Tibial nerve (tissue), 4 donors: ENCODE measurements at regions not wholly inside any gene's neighbourhood (a gene's known extent, or its start where the extent isn't known, plus 50 kb on each side); places are given as distances from the start of the nearest gene placed in this dataset.

Source experiments
- DNase-seq, 2 donors: peaks; one replicate each; pipeline ENCODE4 v3.0.0-alpha.2; 2019; ENCODE audit warnings: low spot score in 2 of 2
- H3K27ac ChIP-seq, 4 donors: fragments of 200-600 bp; sonication (generic) in 3 of 4; one replicate each; pipeline ENCODE4 v1.5.1; 2017 to 2019; ENCODE audit warnings: mild to moderate bottlenecking in 1 of 4
- H3K27me3 ChIP-seq, 2 donors: fragments of 200-600 bp; sonication (generic) in 1 of 2; one replicate each; pipeline versions ENCODE4 v1.5.1 to v1.6.0; 2017 to 2019
- H3K36me3 ChIP-seq, 3 donors: fragments of 200-600 bp; sonication (generic); one replicate each; pipeline ENCODE4 v1.5.1; 2018 to 2019
- H3K4me1 ChIP-seq, 4 donors: fragments of 200-600 bp; sonication (generic) in 3 of 4; one replicate each; pipeline ENCODE4 v1.5.1; 2017 to 2019
- H3K4me3 ChIP-seq, 4 donors: fragments of 200-600 bp; sonication (generic) in 3 of 4; one replicate each; pipeline ENCODE4 v1.5.1; 2017 to 2019; ENCODE audit warnings: mild to moderate bottlenecking in 1 of 4, moderate library complexity in 1 of 4
- H3K9me3 ChIP-seq, 4 donors: fragments of 200-600 bp; sonication (generic) in 3 of 4; one replicate each; pipeline ENCODE4 v1.5.1; 2017 to 2019
- CTCF ChIP-seq, 5 experiments: fragments of 200-600 bp in 3 of 5; fragments of 450-650 bp in 2 of 5; sonication (generic) in 3 of 5; IDR thresholded peaks; one replicate each; pipeline ENCODE4 v1.5.1; 2016 to 2019; ENCODE audit warnings: antibody characterized with exemption in 5 of 5, mild to moderate bottlenecking in 3 of 5, moderate library complexity in 2 of 5
- EP300 ChIP-seq, 2 donors: sonication (generic); formaldehyde crosslinking; IDR thresholded peaks; one replicate each; pipeline ENCODE4 v1.6.1; 2017; ENCODE audit warnings: antibody characterized with exemption in 2 of 2, mild to moderate bottlenecking in 1 of 2
- POLR2A ChIP-seq, 2 donors: fragments of 450-650 bp; IDR thresholded peaks; one replicate each; pipeline ENCODE4 v1.6.1; 2017; ENCODE audit warnings: antibody characterized with exemption in 2 of 2, mild to moderate bottlenecking in 2 of 2, moderate library complexity in 2 of 2
- WGBS, 2 donors: methylation state at CpG; one replicate each; pipeline ENCODE4 v1.1.5; 2018; 5-methylcytosine and 5-hydroxymethylcytosine counted together

- Histone ChIP-seq H3K27me3 (no peaks in the 10 kb centered on the region), H3K36me3 (no peaks in the 10 kb centered on the region), H3K9me3 (no peaks in the 10 kb centered on the region), H3K4me1 (no peaks in the 10 kb centered on the region), H3K27ac (no peak overlapping the region), H3K4me3 (no peak overlapping the region)
- DNase-seq: no peak
- TF ChIP-seq POLR2A (IDR thresholded peaks at IDR 0.05) (no peak), EP300 (IDR thresholded peaks at IDR 0.05) (no peak), CTCF (IDR thresholded peaks at IDR 0.05) (no peak)
- 93 to 96% methylated on average over 3 of the region's 3 CpGs for WGBS, 2 donors
Measured at GRCh38 chr1:81453971-81454370, 346.8 kb upstream of the ADGRL2 start.

GRCh38 chr1:81453367-81453703, 347.4 kb upstream of the ADGRL2 start:
- H3K27me3 ChIP-seq: no peaks in the 10 kb centered on the region
- no peak overlapping the region for H3K4me3 ChIP-seq
- WGBS, 2 donors: 58 to 70% methylated on average over 2 of the region's 2 CpGs
- TF ChIP-seq CTCF (IDR thresholded peaks at IDR 0.05): no peak
- no peak for TF ChIP-seq EP300 (IDR thresholded peaks at IDR 0.05)
- no peak for TF ChIP-seq POLR2A (IDR thresholded peaks at IDR 0.05)
- no peak for DNase-seq
- no peak overlapping the region for H3K27ac ChIP-seq
- no peaks in the 10 kb centered on the region for H3K9me3 ChIP-seq
- no peaks in the 10 kb centered on the region for H3K4me1 ChIP-seq
- no peaks in the 10 kb centered on the region for H3K36me3 ChIP-seq

- Histone ChIP-seq H3K36me3 (no peaks in the 10 kb centered on the region), H3K9me3 (no peaks in the 10 kb centered on the region), H3K4me1 (no peaks in the 10 kb centered on the region), H3K4me3 (no peak overlapping the region), H3K27ac (no peak overlapping the region), H3K27me3 (no peaks in the 10 kb centered on the region)
- WGBS, 2 donors: 61 to 65% methylated on average over 7 of the region's 7 CpGs
- TF ChIP-seq CTCF (IDR thresholded peaks at IDR 0.05): no peak
- no peak for TF ChIP-seq POLR2A (IDR thresholded peaks at IDR 0.05)
- no peak for TF ChIP-seq EP300 (IDR thresholded peaks at IDR 0.05)
- no peak for DNase-seq
Measured at GRCh38 chr1:81452693-81453366, 347.9 kb upstream of the ADGRL2 start.

GRCh38 chr1:81449786-81450185, 350.9 kb upstream of the ADGRL2 start:
- H3K27me3 ChIP-seq: no peaks in the 10 kb centered on the region
- no peak for TF ChIP-seq POLR2A (IDR thresholded peaks at IDR 0.05)
- TF ChIP-seq CTCF (IDR thresholded peaks at IDR 0.05): no peak
- TF ChIP-seq EP300 (IDR thresholded peaks at IDR 0.05): no peak
- H3K4me1 ChIP-seq: no peaks in the 10 kb centered on the region
- H3K9me3 ChIP-seq: no peaks in the 10 kb centered on the region
- H3K36me3 ChIP-seq: no peaks in the 10 kb centered on the region
- no peak overlapping the region for H3K4me3 ChIP-seq
- DNase-seq: no peak
- no peak overlapping the region for H3K27ac ChIP-seq
- WGBS, 2 donors: 100% methylated on average over 2 of the region's 2 CpGs

GRCh38 chr1:81446000-81446669, 354.6 kb upstream of the ADGRL2 start:
- WGBS, 2 donors: 57 to 63% methylated on average over 9 of the region's 9 CpGs
- no peaks in the 10 kb centered on the region for H3K27me3 ChIP-seq
- no peak overlapping the region for H3K4me3 ChIP-seq
- no peaks in the 10 kb centered on the region for H3K4me1 ChIP-seq
- no peak for TF ChIP-seq CTCF (IDR thresholded peaks at IDR 0.05)
- no peak for TF ChIP-seq EP300 (IDR thresholded peaks at IDR 0.05)
- no peak for TF ChIP-seq POLR2A (IDR thresholded peaks at IDR 0.05)
- no peaks in the 10 kb centered on the region for H3K36me3 ChIP-seq
- H3K27ac ChIP-seq: no peak overlapping the region
- no peak for DNase-seq
- no peaks in the 10 kb centered on the region for H3K9me3 ChIP-seq
